HCT116 (cell line): ENCODE measurements at regions not wholly inside any gene's neighbourhood (a gene's known extent, or its start where the extent isn't known, plus 50 kb on each side); places are given as distances from the start of the nearest gene placed in this dataset.

ENCODE experiments used
- ATAC-seq: fragments of 200-7000 bp; cut with Tn5 transposase; 2 replicates; pipeline ENCODE4 v1.9.1; 2020; ENCODE audit warnings: mild to moderate bottlenecking, moderate library complexity
- BruUV-seq: library from RNA; stranded (reverse); fragments of 400-500 nt; replicated peaks from 2 replicates; lab custom pipeline; 2021; lab: Mats Ljungman, UMichigan
- CTCF ChIA-PET: fragments of 300-600 bp; sonication (Branson Sonifier 250); formaldehyde crosslinking; loops from one replicate; lab custom pipeline; 2021; ENCODE audit warnings: antibody characterized with exemption; lab: Charles Lee
- POLR2A ChIA-PET: fragments of 300-600, 350-600 bp; sonication (Branson Sonifier 250); formaldehyde crosslinking; loops from one replicate; lab custom pipeline; 2021; ENCODE audit warnings: antibody characterized with exemption; lab: Charles Lee
- RAD21 ChIA-PET, 2 experiments: fragments of 300-600 bp; sonication (Branson Sonifier 250); formaldehyde crosslinking; loops; one replicate each; lab custom pipeline; 2023; ENCODE audit warnings: low total read pairs in 2 of 2; ENCODE audit not compliant: uncharacterized antibody in 2 of 2, unreplicated experiment in 2 of 2, low non-redundant PET in 1 of 2; lab: Charles Lee
- DNase-seq: peaks from one replicate; pipeline ENCODE4 v3.0.0-alpha.2; 2010; ENCODE audit warnings: low read depth, low spot score
- H2AFZ ChIP-seq: fragments of 200-600 bp; shearing (Covaris generic), sonication (generic); 2 replicates; pipeline ENCODE4 v1.6.1; 2017; ENCODE audit warnings: low read depth, mixed run types, mixed read lengths, antibody characterized with exemption, low read length; ENCODE audit not compliant: poor library complexity, severe bottlenecking
- H3K27ac ChIP-seq: 2 replicates; pipeline ENCODE4 v1.5.1; 2012; ENCODE audit warnings: low read depth, low read length
- H3K27me3 ChIP-seq: fragments of 200-600 bp; sonication (generic); 2 replicates; pipeline ENCODE4 v1.6.1; 2016; ENCODE audit warnings: mixed run types, low read length, mixed read lengths; ENCODE audit not compliant: insufficient read depth
- H3K36me3 ChIP-seq, 2 experiments: fragments of 200-500 bp in 1 of 2; fragments of 200-600 bp in 1 of 2; sonication (Bioruptor generic) in 1 of 2; sonication (generic) in 1 of 2; 2 replicates each; pipeline versions ENCODE4 v1.5.1 to v1.6.1; 2014 to 2016; ENCODE audit warnings: low read length in 2 of 2, inconsistent platforms in 1 of 2, mixed read lengths in 1 of 2, mixed run types in 1 of 2; ENCODE audit not compliant: insufficient read depth in 2 of 2, control insufficient read depth in 1 of 2
- H3K4me1 ChIP-seq, 2 experiments: fragments of 200-600 bp in 1 of 2; sonication (generic) in 1 of 2; 2 replicates each; pipeline versions ENCODE4 v1.5.1 to v1.6.1; 2012 to 2017; ENCODE audit warnings: low read length in 2 of 2, inconsistent platforms in 1 of 2, mild to moderate bottlenecking in 1 of 2, mixed read lengths in 1 of 2, mixed run types in 1 of 2, moderate library complexity in 1 of 2; ENCODE audit not compliant: insufficient read depth in 2 of 2, control insufficient read depth in 1 of 2
- H3K4me2 ChIP-seq: fragments of 200-600 bp; sonication (generic); 2 replicates; pipeline ENCODE4 v1.6.1; 2017; ENCODE audit warnings: mixed run types, low read length, mixed read lengths
- H3K4me3 ChIP-seq, 2 experiments: fragments of 200-600 bp in 1 of 2; sonication (generic) in 1 of 2; replicated peaks in 1 of 2; 2 replicates each; pipeline ENCODE4 v1.5.1; 2011 to 2016; ENCODE audit warnings: low read length in 2 of 2, control low read depth in 1 of 2, low read depth in 1 of 2, mild to moderate bottlenecking in 1 of 2, mixed read lengths in 1 of 2, mixed run types in 1 of 2
- H3K79me2 ChIP-seq: fragments of 200-600 bp; sonication (generic); 2 replicates; pipeline ENCODE4 v1.6.1; 2017; ENCODE audit warnings: mild to moderate bottlenecking, mixed run types, low read length, moderate library complexity, mixed read lengths; ENCODE audit not compliant: insufficient read depth
- H3K9ac ChIP-seq: fragments of 200-600 bp; sonication (generic); 2 replicates; pipeline ENCODE4 v1.6.1; 2016; ENCODE audit warnings: low read length, mixed read lengths
- H3K9me2 ChIP-seq: fragments of 200-600 bp; sonication (generic), shearing (Covaris generic); 2 replicates; pipeline ENCODE4 v1.6.1; 2017; ENCODE audit warnings: mixed run types, mild to moderate bottlenecking, moderate library complexity; ENCODE audit not compliant: insufficient read depth
- H3K9me3 ChIP-seq, 2 experiments: fragments of 200-500 bp in 1 of 2; fragments of 200-600 bp in 1 of 2; sonication (Bioruptor generic) in 1 of 2; sonication (generic) in 1 of 2; 2 replicates each; pipeline ENCODE4 v1.6.1; 2014 to 2017; ENCODE audit warnings: low read length in 2 of 2, mixed read lengths in 2 of 2, inconsistent platforms in 1 of 2, low read depth in 1 of 2, mild to moderate bottlenecking in 1 of 2, mixed run types in 1 of 2, moderate library complexity in 1 of 2; ENCODE audit not compliant: control insufficient read depth in 1 of 2, insufficient read depth in 1 of 2
- H4K20me1 ChIP-seq: fragments of 200-600 bp; sonication (generic), shearing (Covaris generic); 2 replicates; pipeline ENCODE4 v1.6.1; 2017; ENCODE audit warnings: mixed run types, mild to moderate bottlenecking, moderate library complexity; ENCODE audit not compliant: insufficient read depth
- CBX3 ChIP-seq: IDR thresholded peaks from 2 replicates; pipeline ENCODE4 v1.6.1; 2012; ENCODE audit warnings: low read depth
- CTCF ChIP-seq, 3 experiments: fragments of 200-600 bp in 1 of 3; sonication (generic) in 1 of 3; IDR thresholded peaks in 2 of 3; conservative IDR thresholded peaks in 1 of 3; 2 replicates each; pipeline ENCODE4 v1.5.1; 2012 to 2017; ENCODE audit warnings: low read depth in 2 of 3, low read length in 2 of 3, antibody characterized with exemption in 1 of 3, borderline replicate concordance in 1 of 3, control low read depth in 1 of 3, mild to moderate bottlenecking in 1 of 3, mixed read lengths in 1 of 3, mixed run types in 1 of 3, moderate library complexity in 1 of 3; ENCODE audit not compliant: insufficient read depth in 1 of 3
- ELF1 ChIP-seq: IDR thresholded peaks from 2 replicates; pipeline ENCODE4 v1.6.1; 2012; ENCODE audit warnings: low read depth, borderline replicate concordance
- EZH2 ChIP-seq: fragments of 200-600 bp; sonication (generic); IDR thresholded peaks from 2 replicates; pipeline ENCODE4 v1.6.1; 2017; ENCODE audit warnings: antibody characterized with exemption, mixed run types
- FOSL1 ChIP-seq: IDR thresholded peaks from 2 replicates; pipeline ENCODE4 v1.6.1; 2012; ENCODE audit warnings: low read depth
- JUND ChIP-seq: IDR thresholded peaks from 2 replicates; pipeline ENCODE4 v1.6.1; 2012
- MAX ChIP-seq: IDR thresholded peaks from 2 replicates; pipeline ENCODE4 v1.6.1; 2012
- POLR2A ChIP-seq: IDR thresholded peaks from 2 replicates; pipeline ENCODE4 v1.7.0; 2011; ENCODE audit warnings: borderline replicate concordance; ENCODE audit not compliant: insufficient read depth, insufficient read length; ENCODE audit errors: extremely low read depth
- POLR2AphosphoS5 ChIP-seq: IDR thresholded peaks from 2 replicates; pipeline ENCODE4 v1.6.1; 2011; ENCODE audit warnings: mild to moderate bottlenecking, low read depth, low read length, moderate library complexity
- SRF ChIP-seq: IDR thresholded peaks from 2 replicates; pipeline ENCODE4 v1.6.1; 2012; ENCODE audit warnings: low read depth
- TCF7L2 ChIP-seq: IDR thresholded peaks from 2 replicates; pipeline ENCODE4 v1.7.0; 2011; ENCODE audit warnings: borderline replicate concordance, inconsistent platforms; ENCODE audit not compliant: insufficient read depth, insufficient read length; ENCODE audit errors: extremely low read depth
- YY1 ChIP-seq: IDR thresholded peaks from 2 replicates; pipeline ENCODE4 v1.6.1; 2011; ENCODE audit warnings: low read length, low read depth, moderate library complexity, mild to moderate bottlenecking; ENCODE audit not compliant: insufficient replicate concordance; ENCODE audit errors: extremely low read depth
- ZBTB33 ChIP-seq: IDR thresholded peaks from 2 replicates; pipeline ENCODE4 v1.6.1; 2011; ENCODE audit warnings: mild to moderate bottlenecking, low read length, moderate library complexity; ENCODE audit not compliant: insufficient replicate concordance; ENCODE audit errors: extremely low read depth
- ZFX ChIP-seq: fragments of 450-650 bp; IDR thresholded peaks from 2 replicates; pipeline ENCODE4 v1.6.1; 2017
- ZNF274 ChIP-seq: fragments of 200-500 bp; sonication (Bioruptor generic); IDR thresholded peaks from 2 replicates; pipeline ENCODE4 v1.6.1; 2014; ENCODE audit warnings: mild to moderate bottlenecking, low read depth, low read length, inconsistent platforms
- intact Hi-C: fragments of 100-400 bp; cut with micrococcal nuclease; formaldehyde crosslinking; loops from 2 replicates; pipeline ENCODE4 v1.10.0; 2022

- no TSS peak for BruUV-seq
- intact Hi-C loops: no loop called here
- TF ChIP-seq TCF7L2: no peak
- no peak for TF ChIP-seq FOSL1
- no peak for TF ChIP-seq ELF1
- H3K9me3 ChIP-seq: no peaks in the 10 kb centered on the region
- peak overlapping the region; percentile 74 for H2AFZ ChIP-seq
- no peak for ATAC-seq
- H3K9ac ChIP-seq: no peak overlapping the region
- no peaks in the 10 kb centered on the region for H4K20me1 ChIP-seq
- H3K9me2 ChIP-seq: no peaks in the 10 kb centered on the region
- H3K27me3 ChIP-seq: no peaks in the 10 kb centered on the region
- ChIA-PET RAD21 (no interaction called here), POLR2A (no interaction called here), CTCF (no interaction called here)
- H3K36me3 ChIP-seq: no peaks in the 10 kb centered on the region
- H3K79me2 ChIP-seq: no peaks in the 10 kb centered on the region
- no peak overlapping the region for H3K4me3 ChIP-seq
- DNase-seq: no peak
- no peak overlapping the region for H3K27ac ChIP-seq
- peaks cover 0 to 9% of the 10 kb centered on the region in 2 experiments; a peak in 2 of 4 replicates for H3K4me1 ChIP-seq
- H3K4me2 ChIP-seq: no peak overlapping the region
Measured at GRCh38 chr3:110031975-110032374, 694.6 kb upstream of the DPPA4 start.

- H3K9ac ChIP-seq: no peak overlapping the region
- ATAC-seq: no peak
- H3K27me3 ChIP-seq: no peaks in the 10 kb centered on the region
- H3K9me2 ChIP-seq: no peaks in the 10 kb centered on the region
- no peak overlapping the region for H3K4me3 ChIP-seq
- ChIA-PET CTCF (no interaction called here), POLR2A (no interaction called here), RAD21 (no interaction called here)
- no peak for DNase-seq
- H3K27ac ChIP-seq: no peak overlapping the region
- H3K9me3 ChIP-seq: no peaks in the 10 kb centered on the region
- BruUV-seq: no TSS peak
- H3K4me2 ChIP-seq: no peak overlapping the region
- intact Hi-C loops: no loop called here
- H3K79me2 ChIP-seq: no peaks in the 10 kb centered on the region
- no peaks in the 10 kb centered on the region for H3K36me3 ChIP-seq
- H3K4me1 ChIP-seq: no peaks in the 10 kb centered on the region
- H4K20me1 ChIP-seq: no peaks in the 10 kb centered on the region
- no peak overlapping the region for H2AFZ ChIP-seq
- TF ChIP-seq YY1 (no peak), MAX (no peak), ZFX (no peak), ZNF274 (no peak), SRF (no peak), CTCF (IDR thresholded peaks at IDR 0.05 in 2 of 3, conservative IDR thresholded peaks at IDR 0.05 in 1 of 3; ENCODE audit: borderline replicate concordance in 1 of 3, insufficient read depth in 1 of 3, low read depth in 2 of 3, low read length in 2 of 3) (no peak), ELF1 (no peak), EZH2 (no peak), POLR2AphosphoS5 (no peak), JUND (no peak), POLR2A (no peak), CBX3 (no peak), ZBTB33 (no peak)
Measured at GRCh38 chr3:110059431-110059830, 722.1 kb upstream of the DPPA4 start.
